Activated CD8-positive, alpha-beta T cell treated with anti-CD3 and anti-CD28 coated beads, Interleukin-2, amount 10 ng/mL, durations not matched to agents 7 days and 5 days (primary cell): ENCODE measurements at regions not wholly inside any gene's neighbourhood (a gene's known extent, or its start where the extent isn't known, plus 50 kb on each side); places are given as distances from the start of the nearest gene placed in this dataset.
"Not testable (repeated sequence)": the region's sequence is repeated elsewhere in the genome, so short reads cannot be mapped to it uniquely, and the experiment has no call there.

Experiments
- ATAC-seq: fragments of 150-1000 bp; cut with Tn5 transposase; one replicate; pipeline ENCODE4 v1.10.0; 2021; ENCODE audit warnings: moderate library complexity
- CTCF ChIA-PET: fragments of 350-600 bp; sonication (Branson Sonifier 250); formaldehyde crosslinking; loops from one replicate; lab custom pipeline; 2021; ENCODE audit warnings: antibody characterized with exemption; lab: Charles Lee
- POLR2A ChIA-PET: fragments of 350-600 bp; sonication (Branson Sonifier 250); formaldehyde crosslinking; loops from one replicate; lab custom pipeline; 2021; ENCODE audit warnings: antibody characterized with exemption; lab: Charles Lee
- DNase-seq: peaks from one replicate; pipeline ENCODE4 v3.0.0-alpha.2; 2020
- H3K27ac Mint-ChIP-seq: one replicate; pipeline ENCODE4 v1.8.0; 2021; ENCODE audit warnings: mild to moderate bottlenecking, mixed read lengths
- H3K27me3 Mint-ChIP-seq: one replicate; pipeline ENCODE4 v1.8.0; 2021; ENCODE audit warnings: low read depth, mixed read lengths
- H3K36me3 Mint-ChIP-seq: one replicate; pipeline ENCODE4 v1.8.0; 2021; ENCODE audit warnings: low read depth, mixed read lengths
- H3K4me1 Mint-ChIP-seq: one replicate; pipeline ENCODE4 v1.8.0; 2021; ENCODE audit warnings: low read depth, mixed read lengths
- H3K4me3 Mint-ChIP-seq: one replicate; pipeline ENCODE4 v1.8.0; 2021; ENCODE audit warnings: mild to moderate bottlenecking, mixed read lengths
- H3K9me3 Mint-ChIP-seq: one replicate; pipeline ENCODE4 v1.8.0; 2022; ENCODE audit warnings: mixed read lengths; ENCODE audit not compliant: insufficient read depth

DNA sequence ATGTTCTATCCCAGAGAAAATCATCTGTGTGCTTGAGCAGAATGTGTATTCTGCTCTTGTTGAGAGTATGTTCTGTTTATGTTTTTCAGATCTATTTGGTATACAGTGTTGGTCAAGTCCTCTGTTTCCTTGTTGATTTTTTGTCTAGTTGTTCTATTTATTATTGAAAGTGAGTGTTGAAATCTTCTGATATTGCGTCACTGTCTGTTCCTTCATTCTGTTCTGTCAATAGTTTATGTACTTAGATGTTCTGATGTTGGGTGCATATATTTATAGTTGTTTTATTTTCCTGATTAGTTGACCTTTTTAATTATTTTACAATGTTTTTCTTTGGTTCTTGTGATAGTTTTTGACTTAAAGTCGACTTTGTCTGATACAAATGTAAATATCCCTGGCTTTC lies 458.7 kb upstream of the HSF2 start:
- Mint-ChIP-seq H3K36me3 (no peaks in the 10 kb centered on the region), H3K4me3 (no peak overlapping the region), H3K9me3 (peaks cover 18% of the 10 kb centered on the region), H3K27ac (no peak overlapping the region), H3K27me3 (no peaks in the 10 kb centered on the region), H3K4me1 (no peaks in the 10 kb centered on the region)
- ChIA-PET CTCF (no interaction called here), POLR2A (no interaction called here)
- DNase-seq (no peak), ATAC-seq (no peak)

DNA sequence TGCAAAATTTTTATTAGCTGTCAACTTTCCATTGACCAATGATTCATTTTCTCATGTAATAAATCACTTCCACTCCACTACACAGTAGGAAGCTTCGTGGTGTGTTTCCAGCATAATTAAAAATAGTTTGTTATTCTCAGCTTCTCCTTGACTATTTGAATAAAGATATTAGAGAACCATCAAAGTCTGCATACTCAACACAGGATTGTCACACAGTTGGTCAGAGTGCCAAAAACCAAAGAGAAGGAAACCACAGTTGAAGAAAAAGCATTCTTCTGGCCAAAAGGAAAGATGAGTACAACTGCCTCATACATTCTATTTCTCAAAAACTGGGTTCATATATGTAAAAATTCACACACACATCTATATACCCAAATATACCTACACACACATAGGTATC lies 455.1 kb upstream of the HSF2 start:
- no peaks in the 10 kb centered on the region for H3K27me3 Mint-ChIP-seq
- no peak overlapping the region for H3K27ac Mint-ChIP-seq
- ChIA-PET POLR2A (no interaction called here), CTCF (no interaction called here)
- H3K4me1 Mint-ChIP-seq: no peaks in the 10 kb centered on the region
- H3K36me3 Mint-ChIP-seq: no peaks in the 10 kb centered on the region
- no peak overlapping the region for H3K4me3 Mint-ChIP-seq
- ATAC-seq (no peak), DNase-seq (no peak)
- H3K9me3 Mint-ChIP-seq: peaks cover 18% of the 10 kb centered on the region

- no peak overlapping the region for H3K27ac Mint-ChIP-seq
- H3K9me3 Mint-ChIP-seq: no peaks in the 10 kb centered on the region
- ATAC-seq: no peak
- DNase-seq: no peak
- no peaks in the 10 kb centered on the region for H3K4me1 Mint-ChIP-seq
- ChIA-PET CTCF (no interaction called here), POLR2A (interaction anchor here (0.6 kb wide), 1 partner anchor 89 kb away, joined by 3 read pairs; no protein-coding TSS in a partner anchor)
- no peaks in the 10 kb centered on the region for H3K36me3 Mint-ChIP-seq
- no peaks in the 10 kb centered on the region for H3K27me3 Mint-ChIP-seq
- no peak overlapping the region for H3K4me3 Mint-ChIP-seq
Measured at GRCh38 chr6:121951123-121951522, 448.3 kb upstream of the HSF2 start.

GRCh38 chr6:121951918-121952379 lies 447.5 kb upstream of the HSF2 start:
- Mint-ChIP-seq H3K4me1 (no peaks in the 10 kb centered on the region), H3K4me3 (no peak overlapping the region), H3K36me3 (no peaks in the 10 kb centered on the region), H3K27me3 (no peaks in the 10 kb centered on the region), H3K27ac (no peak overlapping the region), H3K9me3 (no peaks in the 10 kb centered on the region)
- DNase-seq (no peak), ATAC-seq (no peak)
- ChIA-PET POLR2A (no interaction called here), CTCF (no interaction called here)

DNA sequence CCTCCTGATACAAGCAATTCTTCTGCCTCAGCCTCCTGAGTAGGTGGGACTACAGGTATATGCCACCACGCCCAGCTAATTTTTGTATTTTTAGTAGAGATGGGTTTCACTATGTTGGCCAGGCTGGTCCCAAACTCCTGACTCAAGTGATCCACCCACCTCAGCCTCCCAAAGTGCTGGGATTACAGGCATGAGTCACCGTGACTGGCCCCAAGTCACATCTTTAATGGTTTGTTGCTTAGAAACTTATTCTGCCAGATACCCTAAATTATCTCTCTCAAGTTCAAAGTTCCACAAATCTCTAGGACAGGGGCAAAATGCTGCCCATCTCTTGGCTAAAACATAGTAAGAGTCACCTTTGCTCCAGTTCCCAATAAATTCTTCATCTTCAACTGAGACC lies 444.1 kb upstream of the HSF2 start:
- H3K9me3 Mint-ChIP-seq, DNase-seq, POLR2A ChIA-PET, ATAC-seq, H3K36me3 Mint-ChIP-seq, H3K4me3 Mint-ChIP-seq, H3K27me3 Mint-ChIP-seq, CTCF ChIA-PET, H3K27ac Mint-ChIP-seq: not testable (repeated sequence)
- H3K4me1 Mint-ChIP-seq: peaks cover 12% of the 10 kb centered on the region

DNA sequence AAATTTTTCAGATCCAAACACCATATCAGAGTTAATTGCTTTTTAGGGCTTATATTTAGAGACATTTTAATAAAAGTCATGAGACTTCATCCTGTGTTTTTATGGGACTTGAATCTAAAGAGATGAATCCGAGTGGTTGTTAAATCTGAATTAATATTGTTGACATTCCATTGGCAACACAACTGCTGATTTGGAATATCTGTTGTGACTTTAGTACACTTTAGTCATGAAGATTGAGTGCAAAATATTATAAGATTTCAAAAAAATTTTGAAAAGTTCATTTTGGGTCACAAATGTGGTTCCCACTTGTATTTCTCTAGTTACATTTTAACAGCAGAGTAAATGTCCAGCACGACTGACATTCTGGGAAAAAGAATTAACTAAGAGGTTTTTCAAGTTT lies 442.7 kb upstream of the HSF2 start:
- Mint-ChIP-seq H3K27ac (no peak overlapping the region), H3K36me3 (no peaks in the 10 kb centered on the region), H3K4me1 (peaks cover 12% of the 10 kb centered on the region), H3K27me3 (no peaks in the 10 kb centered on the region), H3K9me3 (no peaks in the 10 kb centered on the region), H3K4me3 (no peak overlapping the region)
- POLR2A ChIA-PET: no interaction called here
- ATAC-seq (no peak), DNase-seq (no peak)
- CTCF ChIA-PET: interaction anchor here (0.5 kb wide), 1 partner anchor 525 kb away, joined by 3 read pairs; no protein-coding TSS in a partner anchor

DNA sequence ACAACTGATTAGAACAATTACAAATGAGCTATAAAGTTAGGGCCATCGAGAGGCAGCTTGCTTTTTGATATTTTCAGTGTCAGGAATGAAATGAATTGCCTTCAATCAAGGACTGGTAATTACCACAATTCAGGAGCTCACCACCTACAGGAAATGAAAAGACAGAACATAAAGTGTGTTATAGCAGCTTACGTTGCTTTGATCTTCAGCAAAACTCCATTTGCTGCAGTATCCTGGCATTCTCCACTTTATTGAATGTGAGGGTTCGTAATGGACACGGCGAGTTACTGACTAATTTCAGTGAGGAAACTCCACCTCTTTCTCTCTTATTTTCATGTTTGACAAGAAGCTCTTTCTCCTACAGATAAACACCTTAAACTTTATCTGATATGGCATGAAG lies 440.0 kb upstream of the HSF2 start:
- Mint-ChIP-seq H3K9me3 (no peaks in the 10 kb centered on the region), H3K27ac (peak overlapping the region; percentile 18), H3K36me3 (no peaks in the 10 kb centered on the region), H3K4me1 (peaks cover 12% of the 10 kb centered on the region), H3K4me3 (no peak overlapping the region), H3K27me3 (no peaks in the 10 kb centered on the region)
- CTCF ChIA-PET: no interaction called here
- DNase-seq (no peak), ATAC-seq (peak; percentile 71)
- POLR2A ChIA-PET: no interaction called here

DNA sequence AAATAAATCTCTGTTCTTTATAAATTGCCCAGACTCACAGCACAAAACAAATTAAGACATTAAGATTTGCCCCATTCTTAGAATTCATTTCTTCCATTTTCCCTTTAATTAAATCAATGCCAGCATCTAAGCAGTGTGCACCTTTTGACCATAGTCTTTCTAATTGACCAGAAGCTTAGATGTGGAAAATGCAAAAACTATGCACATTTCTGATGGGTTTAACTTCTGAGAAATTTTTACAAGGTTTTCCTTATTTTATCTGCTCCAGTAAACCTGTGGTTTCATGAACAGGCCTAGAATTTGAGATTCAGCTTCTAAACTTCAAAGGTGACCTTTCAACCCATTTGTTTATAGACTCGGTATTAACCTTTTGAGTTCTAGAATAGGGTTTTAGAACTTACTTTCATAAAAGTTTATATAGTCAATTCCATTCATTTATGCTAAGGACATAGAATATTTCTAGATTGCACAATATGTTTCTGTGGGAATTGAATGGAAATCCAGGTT lies 437.8 kb upstream of the HSF2 start:
- DNase-seq (no peak), ATAC-seq (no peak)
- H3K27me3 Mint-ChIP-seq: no peaks in the 10 kb centered on the region
- H3K36me3 Mint-ChIP-seq: no peaks in the 10 kb centered on the region
- POLR2A ChIA-PET: no interaction called here
- CTCF ChIA-PET: no interaction called here
- no peak overlapping the region for H3K4me3 Mint-ChIP-seq
- no peaks in the 10 kb centered on the region for H3K9me3 Mint-ChIP-seq
- H3K4me1 Mint-ChIP-seq: peaks cover 12% of the 10 kb centered on the region
- no peak overlapping the region for H3K27ac Mint-ChIP-seq

GRCh38 chr6:121963826-121964225 lies 435.6 kb upstream of the HSF2 start:
- Mint-ChIP-seq H3K4me3 (no peak overlapping the region), H3K9me3 (no peaks in the 10 kb centered on the region), H3K27ac (no peak overlapping the region), H3K36me3 (no peaks in the 10 kb centered on the region), H3K27me3 (no peaks in the 10 kb centered on the region), H3K4me1 (peaks cover 12% of the 10 kb centered on the region)
- ATAC-seq (no peak), DNase-seq (no peak)
- CTCF ChIA-PET: no interaction called here
- POLR2A ChIA-PET: no interaction called here

GRCh38 chr6:121965739-121966138 lies 433.7 kb upstream of the HSF2 start:
- Mint-ChIP-seq H3K9me3 (no peaks in the 10 kb centered on the region), H3K4me3 (no peak overlapping the region), H3K4me1 (no peaks in the 10 kb centered on the region), H3K36me3 (no peaks in the 10 kb centered on the region), H3K27ac (no peak overlapping the region), H3K27me3 (no peaks in the 10 kb centered on the region)
- POLR2A ChIA-PET: no interaction called here
- CTCF ChIA-PET: no interaction called here
- no peak for DNase-seq
- no peak for ATAC-seq

DNA sequence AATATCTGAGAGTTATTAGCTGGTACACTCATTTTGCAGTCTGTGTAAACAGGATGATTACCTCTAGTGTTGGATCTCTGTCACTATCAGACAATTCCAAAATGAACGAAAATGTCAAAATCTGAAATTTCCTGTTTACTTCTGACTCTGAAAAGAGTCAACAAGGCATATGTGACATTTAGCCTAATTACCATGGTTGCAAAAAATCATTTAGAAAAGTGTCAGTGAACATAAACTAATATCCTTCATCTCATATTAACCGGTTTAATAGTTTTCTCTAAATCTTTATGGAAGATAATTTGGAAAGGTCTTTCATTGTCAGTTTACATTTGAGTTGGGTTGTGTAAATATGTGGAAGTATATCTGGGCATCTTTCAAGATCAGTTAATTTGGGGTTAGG lies 431.8 kb upstream of the HSF2 start:
- H3K36me3 Mint-ChIP-seq: no peaks in the 10 kb centered on the region
- H3K9me3 Mint-ChIP-seq: no peaks in the 10 kb centered on the region
- no peak for ATAC-seq
- CTCF ChIA-PET: no interaction called here
- no peak overlapping the region for H3K4me3 Mint-ChIP-seq
- no peak for DNase-seq
- peaks cover 8% of the 10 kb centered on the region for H3K4me1 Mint-ChIP-seq
- H3K27me3 Mint-ChIP-seq: no peaks in the 10 kb centered on the region
- POLR2A ChIA-PET: no interaction called here
- H3K27ac Mint-ChIP-seq: no peak overlapping the region

- CTCF ChIA-PET: no interaction called here
- ATAC-seq (no peak), DNase-seq (no peak)
- Mint-ChIP-seq H3K27me3 (no peaks in the 10 kb centered on the region), H3K4me3 (no peak overlapping the region), H3K9me3 (peaks cover 7% of the 10 kb centered on the region), H3K4me1 (peaks cover 14% of the 10 kb centered on the region), H3K27ac (no peak overlapping the region), H3K36me3 (no peaks in the 10 kb centered on the region)
- POLR2A ChIA-PET: no interaction called here
Measured at GRCh38 chr6:121971931-121972335, 427.5 kb upstream of the HSF2 start.

- no peaks in the 10 kb centered on the region for H3K36me3 Mint-ChIP-seq
- DNase-seq (no peak), ATAC-seq (no peak)
- no peaks in the 10 kb centered on the region for H3K4me1 Mint-ChIP-seq
- H3K27me3 Mint-ChIP-seq: no peaks in the 10 kb centered on the region
- no peaks in the 10 kb centered on the region for H3K9me3 Mint-ChIP-seq
- CTCF ChIA-PET: no interaction called here
- no peak overlapping the region for H3K4me3 Mint-ChIP-seq
- POLR2A ChIA-PET: no interaction called here
- H3K27ac Mint-ChIP-seq: no peak overlapping the region
Measured at GRCh38 chr6:121984956-121985355, 414.5 kb upstream of the HSF2 start.
